ENCODE measurements at regions not wholly inside any gene's neighbourhood (a gene's known extent, or its start where the extent isn't known, plus 50 kb on each side); places are given as distances from the start of the nearest gene placed in this dataset.

GRCh38 chr4:135236048-135236447 is 1034.5 kb upstream of the PABPC4L start:
- TF ChIP-seq CTCF (IDR thresholded peaks at IDR 0.05), result no peak
- Histone ChIP-seq H3K27me3 (no peaks in the 10 kb centered on the region), H3K27ac (no peak overlapping the region), H3K9ac (ENCODE audit: low read depth in 2 of 2, low read length in 2 of 2) (no peak overlapping the region), H3K36me3 (no peaks in the 10 kb centered on the region), H3K4me1 (no peaks in the 10 kb centered on the region), H3K9me3 (no peaks in the 10 kb centered on the region), H3K4me3 (no peak overlapping the region)
- intact Hi-C loops (cut with DNase I), result no loop called here
- DNase-seq, result no peak

GRCh38 chr4:135227842-135228241 is 1026.3 kb upstream of the PABPC4L start:
- intact Hi-C loops (cut with DNase I), result no loop called here
- H3K4me1 ChIP-seq, result no peaks in the 10 kb centered on the region
- no peak overlapping the region for H3K4me3 ChIP-seq
- H3K36me3 ChIP-seq, result no peaks in the 10 kb centered on the region
- DNase-seq, result no peak
- H3K9ac ChIP-seq (ENCODE audit: low read depth in 2 of 2, low read length in 2 of 2), result no peak overlapping the region
- no peak for TF ChIP-seq CTCF (IDR thresholded peaks at IDR 0.05)
- H3K27ac ChIP-seq, result no peak overlapping the region
- no peaks in the 10 kb centered on the region for H3K9me3 ChIP-seq
- no peaks in the 10 kb centered on the region for H3K27me3 ChIP-seq

- no peak overlapping the region for H3K4me3 ChIP-seq
- no peaks in the 10 kb centered on the region for H3K4me1 ChIP-seq
- TF ChIP-seq CTCF (IDR thresholded peaks at IDR 0.05), result no peak
- H3K9ac ChIP-seq (ENCODE audit: low read depth in 2 of 2, low read length in 2 of 2), result no peak overlapping the region
- no peaks in the 10 kb centered on the region for H3K9me3 ChIP-seq
- H3K27me3 ChIP-seq, result no peaks in the 10 kb centered on the region
- no peak for DNase-seq
- no peak overlapping the region for H3K27ac ChIP-seq
- intact Hi-C loops (cut with DNase I), result no loop called here
- H3K36me3 ChIP-seq, result no peaks in the 10 kb centered on the region
Measured at GRCh38 chr4:135225551-135225950, 1024.0 kb upstream of the PABPC4L start.

- no peaks in the 10 kb centered on the region for H3K36me3 ChIP-seq
- DNase-seq, result no peak
- H3K27me3 ChIP-seq, result no peaks in the 10 kb centered on the region
- intact Hi-C loops (cut with DNase I), result no loop called here
- H3K4me3 ChIP-seq, result no peak overlapping the region
- H3K9me3 ChIP-seq, result no peaks in the 10 kb centered on the region
- no peak overlapping the region for H3K27ac ChIP-seq
- no peak for TF ChIP-seq CTCF (IDR thresholded peaks at IDR 0.05)
- H3K9ac ChIP-seq (ENCODE audit: low read depth in 2 of 2, low read length in 2 of 2), result no peak overlapping the region
- H3K4me1 ChIP-seq, result no peaks in the 10 kb centered on the region
Measured at GRCh38 chr4:135210341-135210740, 1008.8 kb upstream of the PABPC4L start.

GRCh38 chr4:135207531-135207930 is 1005.9 kb upstream of the PABPC4L start:
- Histone ChIP-seq H3K4me3 (no peak overlapping the region), H3K9ac (ENCODE audit: low read depth in 2 of 2, low read length in 2 of 2) (no peak overlapping the region), H3K4me1 (no peaks in the 10 kb centered on the region), H3K36me3 (no peaks in the 10 kb centered on the region), H3K9me3 (no peaks in the 10 kb centered on the region), H3K27me3 (no peaks in the 10 kb centered on the region), H3K27ac (no peak overlapping the region)
- no peak for DNase-seq
- no peak for TF ChIP-seq CTCF (IDR thresholded peaks at IDR 0.05)
- intact Hi-C loops (cut with DNase I), result no loop called here

- H3K4me1 ChIP-seq, result no peaks in the 10 kb centered on the region
- no peak overlapping the region for H3K27ac ChIP-seq
- no peaks in the 10 kb centered on the region for H3K27me3 ChIP-seq
Measured at GRCh38 chr4:135204311-135204710, 1002.7 kb upstream of the PABPC4L start.

More at GRCh38 chr4:135204311-135204710, 1002.7 kb upstream of the PABPC4L start:
- Histone ChIP-seq H3K36me3 (no peaks in the 10 kb centered on the region), H3K4me3 (no peak overlapping the region), H3K9me3 (no peaks in the 10 kb centered on the region), H3K9ac (ENCODE audit: low read depth in 2 of 2, low read length in 2 of 2) (no peak overlapping the region)
- DNase-seq, result no peak
- no peak for TF ChIP-seq CTCF (IDR thresholded peaks at IDR 0.05)
- intact Hi-C loops (cut with DNase I), result no loop called here
